SK-N-SH treated with all-trans-retinoic acid at 6 μM for 48 hours (cell line): ENCODE measurements at regions not wholly inside any gene's neighbourhood (a gene's known extent, or its start where the extent isn't known, plus 50 kb on each side); places are given as distances from the start of the nearest gene placed in this dataset.

ENCODE experiments used
- ATAC-seq: fragments of 200-7000 bp; cut with Tn5 transposase; 3 replicates; pipeline ENCODE4 v1.9.1; 2020; ENCODE audit warnings: mild to moderate bottlenecking, moderate library complexity
- ARNTL ChIP-seq: fragments of 450-650 bp; formaldehyde crosslinking; IDR thresholded peaks from 2 replicates; pipeline ENCODE4 v1.5.0; 2020; ENCODE audit warnings: low read depth, mild to moderate bottlenecking, moderate library complexity, borderline replicate concordance
- CREB5 ChIP-seq: fragments of 250-450 bp; sonication (Bioruptor Pico); IDR thresholded peaks from 2 replicates; pipeline ENCODE4 v1.5.1; 2020; ENCODE audit warnings: low read depth, mild to moderate bottlenecking, moderate library complexity
- CSDC2 ChIP-seq: fragments of 250-450 bp; sonication (Bioruptor Pico); IDR thresholded peaks from 2 replicates; pipeline ENCODE4 v1.5.0; 2020; ENCODE audit warnings: mild to moderate bottlenecking, moderate library complexity
- CSRNP3 ChIP-seq: fragments of 250-450 bp; sonication (Bioruptor Pico); IDR thresholded peaks from 2 replicates; pipeline ENCODE4 v1.5.1; 2021; ENCODE audit warnings: mild to moderate bottlenecking, moderate library complexity
- ESRRG ChIP-seq: fragments of 250-450 bp; sonication (Bioruptor Pico); IDR thresholded peaks from 2 replicates; pipeline ENCODE4 v1.6.1; 2021; ENCODE audit warnings: mild to moderate bottlenecking
- GLIS3 ChIP-seq: fragments of 250-450 bp; sonication (Bioruptor Pico); IDR thresholded peaks from 2 replicates; pipeline ENCODE4 v1.5.0; 2020; ENCODE audit warnings: mild to moderate bottlenecking, moderate library complexity
- ISL1 ChIP-seq: fragments of 250-450 bp; sonication (Bioruptor Pico); IDR thresholded peaks from 2 replicates; pipeline ENCODE4 v2.1.2; 2022; ENCODE audit warnings: mild to moderate bottlenecking, moderate library complexity
- OSR1 ChIP-seq: fragments of 250-450 bp; sonication (Bioruptor Pico); IDR thresholded peaks from 2 replicates; pipeline ENCODE4 v1.8.0; 2022; ENCODE audit warnings: moderate library complexity, mild to moderate bottlenecking, inconsistent platforms
- PATZ1 ChIP-seq: fragments of 250-450 bp; sonication (Bioruptor Pico); IDR thresholded peaks from 2 replicates; pipeline ENCODE4 v1.8.0; 2020; ENCODE audit warnings: mild to moderate bottlenecking, moderate library complexity, borderline replicate concordance
- PPARA ChIP-seq: fragments of 250-450 bp; sonication (Bioruptor Pico); IDR thresholded peaks from 2 replicates; pipeline ENCODE4 v1.5.0; 2020; ENCODE audit warnings: mild to moderate bottlenecking, borderline replicate concordance
- RARB ChIP-seq: fragments of 250-450 bp; sonication (Bioruptor Pico); IDR thresholded peaks from 2 replicates; pipeline ENCODE4 v1.8.0; 2021; ENCODE audit warnings: mild to moderate bottlenecking, moderate library complexity
- SNAI2 ChIP-seq: fragments of 250-450 bp; sonication (Bioruptor Pico); IDR thresholded peaks from 2 replicates; pipeline ENCODE4 v1.5.0; 2020; ENCODE audit warnings: mild to moderate bottlenecking, moderate library complexity
- TCF4 ChIP-seq: fragments of 250-450 bp; sonication (Bioruptor Pico); IDR thresholded peaks from 2 replicates; pipeline ENCODE4 v1.8.0; 2021; ENCODE audit warnings: mild to moderate bottlenecking, moderate library complexity, borderline replicate concordance
- TOX ChIP-seq: fragments of 250-450 bp; sonication (Bioruptor Pico); IDR thresholded peaks from 2 replicates; pipeline ENCODE4 v1.8.0; 2021; ENCODE audit warnings: mild to moderate bottlenecking, moderate library complexity, borderline replicate concordance
- TSHZ2 ChIP-seq: fragments of 250-450 bp; sonication (Bioruptor Pico); IDR thresholded peaks from 2 replicates; pipeline ENCODE4 v1.5.0; 2020; ENCODE audit warnings: mild to moderate bottlenecking, moderate library complexity
- ZC3H10 ChIP-seq: fragments of 250-450 bp; sonication (Bioruptor Pico); IDR thresholded peaks from 2 replicates; pipeline ENCODE4 v1.5.1; 2021; ENCODE audit warnings: mild to moderate bottlenecking, moderate library complexity
- ZFP3 ChIP-seq: fragments of 250-450 bp; sonication (Bioruptor Pico); IDR thresholded peaks from 2 replicates; pipeline ENCODE4 v1.5.0; 2020; ENCODE audit warnings: mild to moderate bottlenecking, moderate library complexity
- ZFP30 ChIP-seq: fragments of 450-650 bp; formaldehyde crosslinking; IDR thresholded peaks from 2 replicates; pipeline ENCODE4 v1.5.0; 2022; ENCODE audit warnings: mild to moderate bottlenecking, moderate library complexity
- ZNF565 ChIP-seq: fragments of 450-650 bp; formaldehyde crosslinking; conservative IDR thresholded peaks from 2 replicates; pipeline ENCODE4 v1.5.0; 2020; ENCODE audit warnings: low read depth, mild to moderate bottlenecking, moderate library complexity
- ZNF70 ChIP-seq: fragments of 450-650 bp; formaldehyde crosslinking; IDR thresholded peaks from 2 replicates; pipeline ENCODE4 v1.5.0; 2020; ENCODE audit warnings: mild to moderate bottlenecking, moderate library complexity
- ZNF8 ChIP-seq: fragments of 450-650 bp; formaldehyde crosslinking; IDR thresholded peaks from 2 replicates; pipeline ENCODE4 v1.5.0; 2020; ENCODE audit warnings: mild to moderate bottlenecking, moderate library complexity

- no peak for ATAC-seq
- no peak for TF ChIP-seq CSDC2
- no peak for TF ChIP-seq OSR1 (CRISPR knock-in tag)
- no peak for TF ChIP-seq CSRNP3 (CRISPR knock-in tag)
- TF ChIP-seq ZFP3 = no peak
- no peak for TF ChIP-seq PPARA (CRISPR knock-in tag)
- TF ChIP-seq ESRRG (CRISPR knock-in tag) = no peak
- TF ChIP-seq ZC3H10 (CRISPR knock-in tag) = no peak
- TF ChIP-seq ZNF565 = no peak
- no peak for TF ChIP-seq GLIS3 (CRISPR knock-in tag)
- no peak for TF ChIP-seq SNAI2 (CRISPR knock-in tag)
- no peak for TF ChIP-seq CREB5
- no peak for TF ChIP-seq ARNTL (CRISPR knock-in tag)
- no peak for TF ChIP-seq ZFP30 (CRISPR knock-in tag)
- no peak for TF ChIP-seq TSHZ2 (CRISPR knock-in tag)
- TF ChIP-seq ISL1 = no peak
- no peak for TF ChIP-seq TCF4 (CRISPR knock-in tag)
- TF ChIP-seq RARB (CRISPR knock-in tag) = no peak
These were observed 136.4 kb downstream of the RPS24 start for GRCh38 chr10:78170026-78170475.

GRCh38 chr10:78171633-78172400 lies 138.2 kb downstream of the RPS24 start:
- no peak for ATAC-seq
- TF ChIP-seq PATZ1 = no peak
- no peak for TF ChIP-seq CSDC2
- no peak for TF ChIP-seq ZNF8 (CRISPR knock-in tag)
- no peak for TF ChIP-seq ARNTL (CRISPR knock-in tag)
- no peak for TF ChIP-seq ZC3H10 (CRISPR knock-in tag)
- no peak for TF ChIP-seq CSRNP3 (CRISPR knock-in tag)
- TF ChIP-seq, all 23 proteins: peak for 0

- no peak for ATAC-seq
- TF ChIP-seq ZNF8 (CRISPR knock-in tag) (no peak), ZNF70 (CRISPR knock-in tag) (no peak), GLIS3 (CRISPR knock-in tag) (no peak), PPARA (CRISPR knock-in tag) (no peak), TSHZ2 (CRISPR knock-in tag) (no peak), ZFP30 (CRISPR knock-in tag) (no peak), SNAI2 (CRISPR knock-in tag) (no peak), TOX (CRISPR knock-in tag) (no peak), ARNTL (CRISPR knock-in tag) (no peak), PATZ1 (no peak), OSR1 (CRISPR knock-in tag) (no peak), CSDC2 (no peak)
These were observed 139.8 kb downstream of the RPS24 start for GRCh38 chr10:78173360-78174015.
